Right lobe of liver (tissue), 4 donors: ENCODE measurements at regions not wholly inside any gene's neighbourhood (a gene's known extent, or its start where the extent isn't known, plus 50 kb on each side); places are given as distances from the start of the nearest gene placed in this dataset.
"Not testable (repeated sequence)": the region's sequence is repeated elsewhere in the genome, so short reads cannot be mapped to it uniquely, and the experiment has no call there.

Experiments
- POLR2A ChIP-seq: fragments of 450-650 bp; IDR thresholded peaks from one replicate; pipeline ENCODE4 v1.6.1; 2017; ENCODE audit warnings: antibody characterized with exemption, mild to moderate bottlenecking
- TF ChIP-seq, protein P1 (sequence below), 4 donors: fragments of 200-600 bp in 3 of 4; fragments of 450-650 bp in 1 of 4; IDR thresholded peaks; one replicate each; pipeline versions ENCODE4 v1.5.1 to v1.8.0; 2016 to 2022; ENCODE audit warnings: antibody characterized with exemption in 4 of 4, mild to moderate bottlenecking in 2 of 4
- donor health status: DM: no; HTN: no; CAD: no.
- donor health status: DM: no; HTN: no; CAD: no.
- donor health status: DM: no; HTN: yes; CAD: no.

DNA sequence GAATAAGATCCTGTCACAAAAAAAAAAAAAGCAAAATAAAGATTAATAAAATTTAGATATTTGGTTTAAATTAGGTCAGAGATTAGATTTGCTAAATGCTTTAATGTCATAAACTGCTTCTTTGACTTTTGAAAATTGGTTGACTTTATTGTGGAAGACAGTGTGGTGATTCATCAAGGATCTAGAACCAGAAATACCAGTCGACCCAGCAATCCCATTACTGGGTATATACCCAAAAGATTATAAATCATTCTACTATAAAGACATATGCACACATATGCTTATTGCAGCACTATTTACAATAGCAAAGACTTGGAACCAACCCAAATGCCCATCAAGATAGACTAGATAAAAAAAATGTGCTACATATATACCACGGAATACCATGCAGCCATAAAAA lies 54.2 kb upstream of the GPD1L start:
- TF ChIP-seq POLR2A = not testable (repeated sequence)
- TF ChIP-seq, protein P1, sequence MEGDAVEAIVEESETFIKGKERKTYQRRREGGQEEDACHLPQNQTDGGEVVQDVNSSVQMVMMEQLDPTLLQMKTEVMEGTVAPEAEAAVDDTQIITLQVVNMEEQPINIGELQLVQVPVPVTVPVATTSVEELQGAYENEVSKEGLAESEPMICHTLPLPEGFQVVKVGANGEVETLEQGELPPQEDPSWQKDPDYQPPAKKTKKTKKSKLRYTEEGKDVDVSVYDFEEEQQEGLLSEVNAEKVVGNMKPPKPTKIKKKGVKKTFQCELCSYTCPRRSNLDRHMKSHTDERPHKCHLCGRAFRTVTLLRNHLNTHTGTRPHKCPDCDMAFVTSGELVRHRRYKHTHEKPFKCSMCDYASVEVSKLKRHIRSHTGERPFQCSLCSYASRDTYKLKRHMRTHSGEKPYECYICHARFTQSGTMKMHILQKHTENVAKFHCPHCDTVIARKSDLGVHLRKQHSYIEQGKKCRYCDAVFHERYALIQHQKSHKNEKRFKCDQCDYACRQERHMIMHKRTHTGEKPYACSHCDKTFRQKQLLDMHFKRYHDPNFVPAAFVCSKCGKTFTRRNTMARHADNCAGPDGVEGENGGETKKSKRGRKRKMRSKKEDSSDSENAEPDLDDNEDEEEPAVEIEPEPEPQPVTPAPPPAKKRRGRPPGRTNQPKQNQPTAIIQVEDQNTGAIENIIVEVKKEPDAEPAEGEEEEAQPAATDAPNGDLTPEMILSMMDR (IDR thresholded peaks at IDR 0.05) = not testable (repeated sequence)
